ENCODE measurements at regions not wholly inside any gene's neighbourhood (a gene's known extent, or its start where the extent isn't known, plus 50 kb on each side); places are given as distances from the start of the nearest gene placed in this dataset.

DNA sequence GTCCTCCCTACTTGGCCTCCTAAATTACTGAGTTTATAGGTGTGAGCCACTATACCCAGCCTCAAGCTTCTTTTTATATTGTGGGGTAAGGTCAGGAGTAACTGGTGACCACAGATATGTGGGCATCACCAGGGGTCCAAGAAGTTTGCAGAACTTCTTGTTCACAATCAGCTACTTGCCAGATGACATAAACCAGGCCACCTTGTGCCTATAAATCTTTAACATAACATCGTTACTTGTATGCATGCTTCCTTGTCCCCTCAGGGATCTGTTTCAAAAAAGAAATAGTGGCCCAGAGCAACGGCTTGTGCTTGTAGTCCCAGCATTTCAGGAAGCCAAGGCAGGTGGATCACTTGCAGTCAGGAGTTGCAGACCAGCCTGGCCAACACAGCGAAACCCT, 115.1 kb upstream of the FAM174B start:
- H3K36me3 ChIP-seq (replicated peaks in 1 of 2; ENCODE audit: insufficient read depth in 1 of 2, low read depth in 2 of 2) = no peaks in the 10 kb centered on the region
- intact Hi-C loops (cut with DNase I) = no loop called here
- no peaks in the 10 kb centered on the region for H3K27me3 ChIP-seq
- no peak overlapping the region for H3K27ac ChIP-seq
- H3K4me1 ChIP-seq = no peaks in the 10 kb centered on the region
- DNase-seq (no peak), ATAC-seq (no peak)
- TF ChIP-seq POLR2A (IDR thresholded peaks at IDR 0.05) = no peak
- TF ChIP-seq, protein P1, sequence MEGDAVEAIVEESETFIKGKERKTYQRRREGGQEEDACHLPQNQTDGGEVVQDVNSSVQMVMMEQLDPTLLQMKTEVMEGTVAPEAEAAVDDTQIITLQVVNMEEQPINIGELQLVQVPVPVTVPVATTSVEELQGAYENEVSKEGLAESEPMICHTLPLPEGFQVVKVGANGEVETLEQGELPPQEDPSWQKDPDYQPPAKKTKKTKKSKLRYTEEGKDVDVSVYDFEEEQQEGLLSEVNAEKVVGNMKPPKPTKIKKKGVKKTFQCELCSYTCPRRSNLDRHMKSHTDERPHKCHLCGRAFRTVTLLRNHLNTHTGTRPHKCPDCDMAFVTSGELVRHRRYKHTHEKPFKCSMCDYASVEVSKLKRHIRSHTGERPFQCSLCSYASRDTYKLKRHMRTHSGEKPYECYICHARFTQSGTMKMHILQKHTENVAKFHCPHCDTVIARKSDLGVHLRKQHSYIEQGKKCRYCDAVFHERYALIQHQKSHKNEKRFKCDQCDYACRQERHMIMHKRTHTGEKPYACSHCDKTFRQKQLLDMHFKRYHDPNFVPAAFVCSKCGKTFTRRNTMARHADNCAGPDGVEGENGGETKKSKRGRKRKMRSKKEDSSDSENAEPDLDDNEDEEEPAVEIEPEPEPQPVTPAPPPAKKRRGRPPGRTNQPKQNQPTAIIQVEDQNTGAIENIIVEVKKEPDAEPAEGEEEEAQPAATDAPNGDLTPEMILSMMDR (IDR thresholded peaks at IDR 0.05) = no peak
- H3K9me3 ChIP-seq = no peaks in the 10 kb centered on the region
- no peak overlapping the region for H3K4me3 ChIP-seq
- 83 to 84% methylated on average over 3 of the region's 3 CpGs for WGBS, 2 donors

DNA sequence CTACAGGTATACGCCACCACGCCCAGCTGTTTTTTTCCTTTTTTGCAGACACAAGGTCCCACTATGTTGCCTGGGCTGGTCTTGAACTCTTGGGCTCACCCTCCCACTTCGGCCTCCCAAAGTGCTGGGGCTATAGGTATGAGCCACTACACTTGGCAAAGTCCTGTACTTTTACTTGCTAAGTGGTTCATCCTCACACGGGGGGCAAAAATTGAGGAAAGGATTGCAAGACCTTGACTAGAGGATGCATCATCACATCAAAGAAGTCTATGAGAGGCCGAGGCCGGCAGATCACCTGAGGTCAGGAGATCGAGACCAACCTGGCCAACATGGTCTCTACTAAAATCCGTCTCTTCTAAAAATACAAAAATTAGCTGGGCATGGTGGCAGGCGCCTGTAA, 116.5 kb upstream of the FAM174B start:
- no peak for DNase-seq
- Histone ChIP-seq H3K27me3 (no peaks in the 10 kb centered on the region), H3K27ac (no peak overlapping the region), H3K9me3 (no peaks in the 10 kb centered on the region), H3K36me3 (replicated peaks in 1 of 2; ENCODE audit: insufficient read depth in 1 of 2, low read depth in 2 of 2) (no peaks in the 10 kb centered on the region), H3K4me3 (no peak overlapping the region), H3K4me1 (no peaks in the 10 kb centered on the region)
- no peak for ATAC-seq
- TF ChIP-seq, protein P1 (IDR thresholded peaks at IDR 0.05) = no peak
- no peak for TF ChIP-seq POLR2A (IDR thresholded peaks at IDR 0.05)
- intact Hi-C loops (cut with DNase I) = no loop called here
- 93 to 94% methylated on average over 9 of the region's 9 CpGs for WGBS, 2 donors

DNA sequence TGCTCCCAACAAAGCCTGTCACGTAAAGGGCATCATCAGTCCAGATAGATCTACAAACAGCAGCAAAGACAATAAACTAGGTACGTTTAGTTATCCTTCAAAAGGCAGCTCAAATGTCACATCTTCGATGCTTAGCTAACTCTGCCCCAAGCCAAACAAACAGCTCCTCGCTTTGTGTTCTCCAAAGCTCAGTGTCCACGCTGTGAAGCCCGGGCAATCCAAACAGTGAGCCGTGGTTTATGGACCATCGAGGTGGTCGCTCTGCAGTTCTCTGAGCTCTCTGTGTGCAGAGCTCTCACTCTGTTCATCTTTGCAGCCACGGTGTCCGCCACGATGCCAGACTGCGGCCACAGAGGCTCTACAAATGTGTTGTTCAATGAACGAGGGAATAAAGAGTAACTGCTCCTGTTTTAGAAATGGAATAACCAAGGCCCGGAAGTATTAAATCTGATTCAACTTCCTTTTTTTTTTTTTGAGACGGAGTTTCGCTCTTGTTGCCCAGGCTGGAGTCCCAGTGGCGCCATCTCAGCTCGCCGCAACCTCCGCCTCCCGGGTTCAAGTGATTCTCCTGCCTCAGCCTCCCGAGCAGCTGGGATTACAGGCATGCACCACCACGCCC, 117.2 kb upstream of the FAM174B start:
- H3K27me3 ChIP-seq = no peaks in the 10 kb centered on the region
- intact Hi-C loops (cut with DNase I) = no loop called here
- no peaks in the 10 kb centered on the region for H3K36me3 ChIP-seq (replicated peaks in 1 of 2; ENCODE audit: insufficient read depth in 1 of 2, low read depth in 2 of 2)
- 91 to 96% methylated on average over 24 of the region's 24 CpGs for WGBS, 2 donors
- ATAC-seq (no peak), DNase-seq (no peak)
- H3K4me3 ChIP-seq = no peak overlapping the region
- H3K4me1 ChIP-seq = no peaks in the 10 kb centered on the region
- no peak for TF ChIP-seq POLR2A (IDR thresholded peaks at IDR 0.05)
- TF ChIP-seq, protein P1 (IDR thresholded peaks at IDR 0.05) = no peak
- no peaks in the 10 kb centered on the region for H3K9me3 ChIP-seq
- H3K27ac ChIP-seq = no peak overlapping the region

DNA sequence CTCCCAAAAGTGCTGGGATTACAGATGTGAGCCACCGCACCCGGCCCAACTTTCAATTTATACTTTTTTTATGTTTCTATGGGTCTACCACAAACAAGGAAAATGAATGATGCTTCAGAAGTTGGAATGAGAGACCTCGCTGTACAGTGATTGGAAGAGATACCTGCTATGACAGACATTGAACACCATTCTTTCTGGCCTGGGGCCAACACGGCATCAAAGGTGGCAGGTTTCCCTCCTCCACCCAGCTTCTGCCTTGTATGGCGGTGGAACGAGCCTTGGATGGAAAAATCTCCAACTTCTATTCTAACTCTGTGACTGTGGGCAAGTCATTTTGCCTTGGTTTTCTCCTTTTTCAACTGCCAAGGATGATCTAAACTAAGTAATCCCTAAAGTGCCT, 117.8 kb upstream of the FAM174B start:
- H3K36me3 ChIP-seq (replicated peaks in 1 of 2; ENCODE audit: insufficient read depth in 1 of 2, low read depth in 2 of 2) = no peaks in the 10 kb centered on the region
- no peak overlapping the region for H3K27ac ChIP-seq
- ATAC-seq (no peak), DNase-seq (no peak)
- TF ChIP-seq, protein P1 (IDR thresholded peaks at IDR 0.05) = no peak
- no peak for TF ChIP-seq POLR2A (IDR thresholded peaks at IDR 0.05)
- no peak overlapping the region for H3K4me3 ChIP-seq
- H3K27me3 ChIP-seq = no peaks in the 10 kb centered on the region
- no peaks in the 10 kb centered on the region for H3K4me1 ChIP-seq
- intact Hi-C loops (cut with DNase I) = no loop called here
- WGBS, 2 donors = 91 to 97% methylated on average over 6 of the region's 6 CpGs
- H3K9me3 ChIP-seq = no peaks in the 10 kb centered on the region

DNA sequence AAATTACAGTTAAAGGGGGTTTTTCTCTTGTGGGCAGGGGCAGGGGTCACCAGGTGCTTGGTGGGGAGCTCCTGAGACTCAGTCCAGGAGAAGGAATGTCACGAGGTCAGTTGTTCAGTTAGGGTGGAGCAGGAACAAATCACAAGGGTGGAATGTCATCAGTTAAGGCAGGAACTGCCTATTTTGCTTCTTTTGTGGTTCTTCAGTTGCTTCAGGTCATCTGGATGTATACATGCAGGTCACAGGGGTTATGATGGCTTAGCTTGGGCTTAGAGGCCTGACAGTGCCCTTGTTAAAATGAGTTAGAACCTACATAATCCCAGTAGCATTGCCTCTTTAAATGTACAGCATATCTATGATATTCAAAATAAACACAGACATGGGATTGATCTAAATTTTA, 120.2 kb upstream of the CHD2 start:
- H3K36me3 ChIP-seq (replicated peaks in 1 of 2; ENCODE audit: insufficient read depth in 1 of 2, low read depth in 2 of 2) = no peaks in the 10 kb centered on the region

More for the DNA sequence above, 120.2 kb upstream of the CHD2 start:
- intact Hi-C loops (cut with DNase I) = loop anchor here (10.0 kb wide), 1 partner anchor 55 kb away; no protein-coding TSS in a partner anchor
- 80 to 100% methylated on average over 1 of the region's 1 CpG for WGBS, 2 donors
- ATAC-seq (no peak), DNase-seq (no peak)
- no peaks in the 10 kb centered on the region for H3K27me3 ChIP-seq
- peaks cover 0 to 8% (median 0%) of the 10 kb centered on the region in 3 donors for H3K9me3 ChIP-seq
- no peak overlapping the region for H3K4me3 ChIP-seq
- no peaks in the 10 kb centered on the region for H3K4me1 ChIP-seq
- no peak overlapping the region for H3K27ac ChIP-seq
- TF ChIP-seq POLR2A (IDR thresholded peaks at IDR 0.05) = no peak
- TF ChIP-seq, protein P1 (IDR thresholded peaks at IDR 0.05) = no peak
